Immature natural killer cell (primary cell): ENCODE measurements at regions not wholly inside any gene's neighbourhood (a gene's known extent, or its start where the extent isn't known, plus 50 kb on each side); places are given as distances from the start of the nearest gene placed in this dataset.
"Not testable (repeated sequence)": the region's sequence is repeated elsewhere in the genome, so short reads cannot be mapped to it uniquely, and the experiment has no call there.

Experiments used
- DNase-seq, 3 donors: peaks; one replicate each; pipeline ENCODE4 v3.0.0; 2022; ENCODE audit warnings: mixed read lengths in 1 of 3
- H3K27ac Mint-ChIP-seq, 6 donors: one replicate each; pipeline ENCODE4 v1.8.0; 2020; ENCODE audit warnings: mixed read lengths in 6 of 6, mild to moderate bottlenecking in 5 of 6, inconsistent platforms in 4 of 6, moderate library complexity in 3 of 6
- H3K27me3 Mint-ChIP-seq, 3 donors: one replicate each; pipeline ENCODE4 v1.8.0; 2020 to 2021; ENCODE audit warnings: low read depth in 3 of 3, mild to moderate bottlenecking in 3 of 3, mixed read lengths in 3 of 3, moderate library complexity in 3 of 3, inconsistent platforms in 1 of 3
- H3K36me3 Mint-ChIP-seq, 3 donors: one replicate each; pipeline ENCODE4 v1.8.0; 2020; ENCODE audit warnings: mixed read lengths in 3 of 3, inconsistent platforms in 2 of 3, mild to moderate bottlenecking in 2 of 3
- H3K4me1 Mint-ChIP-seq, 2 donors: one replicate each; pipeline ENCODE4 v1.8.0; 2020; ENCODE audit warnings: inconsistent platforms in 2 of 2, mild to moderate bottlenecking in 2 of 2, mixed read lengths in 2 of 2, moderate library complexity in 1 of 2
- H3K4me3 Mint-ChIP-seq, 5 donors: one replicate each; pipeline ENCODE4 v1.8.0; 2020; ENCODE audit warnings: mild to moderate bottlenecking in 5 of 5, mixed read lengths in 5 of 5, inconsistent platforms in 3 of 5, moderate library complexity in 3 of 5
- H3K9me3 Mint-ChIP-seq, 6 donors: one replicate each; pipeline ENCODE4 v1.8.0; 2020; ENCODE audit warnings: mild to moderate bottlenecking in 6 of 6, mixed read lengths in 6 of 6, inconsistent platforms in 4 of 6, moderate library complexity in 3 of 6

DNA sequence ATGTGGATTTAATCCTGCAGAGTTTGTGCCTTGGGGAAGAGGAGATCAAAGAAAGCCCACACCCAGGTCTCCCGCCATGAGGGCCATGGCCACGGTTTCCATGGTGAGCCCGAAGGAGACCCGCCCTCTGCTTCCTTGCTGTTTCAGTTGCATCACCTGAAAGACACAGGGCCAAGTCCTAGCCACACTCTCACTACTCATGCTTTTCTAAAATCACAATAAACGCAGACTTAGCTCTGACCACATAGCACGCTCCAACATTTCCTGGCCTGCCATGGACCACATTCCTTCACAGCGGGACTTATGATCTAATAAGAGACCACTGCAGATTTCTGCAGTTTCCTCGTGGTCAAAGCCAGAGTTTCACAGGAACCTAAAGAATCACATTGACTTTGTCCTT, 426.0 kb upstream of the NR3C2 start:
- no peak overlapping the region for H3K4me3 Mint-ChIP-seq
- H3K27me3 Mint-ChIP-seq, result peaks cover 0 to 4% (median 0%) of the 10 kb centered on the region in 3 donors
- peaks cover 3 to 31% (median 6%) of the 10 kb centered on the region in 6 donors for H3K9me3 Mint-ChIP-seq

DNA sequence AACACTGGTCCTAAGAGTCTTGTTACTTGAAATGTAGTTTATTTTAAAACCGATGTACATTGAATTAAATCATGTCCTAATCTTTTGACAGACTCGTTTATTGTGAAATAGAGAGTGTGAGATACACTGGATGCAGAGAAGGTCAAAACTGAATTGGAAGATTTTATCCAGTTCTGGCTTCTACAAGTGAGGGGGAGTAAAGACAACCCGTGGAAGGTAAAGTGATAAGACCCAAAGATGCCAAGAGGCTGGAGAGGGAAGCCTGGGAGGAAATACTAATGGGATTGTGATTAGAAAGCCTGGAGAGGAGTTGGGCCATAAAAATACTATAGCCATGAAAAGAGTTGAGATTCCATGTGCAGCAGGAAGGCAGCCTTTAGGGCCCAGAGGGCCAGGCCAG, 424.5 kb upstream of the NR3C2 start:
- no peak overlapping the region for H3K4me3 Mint-ChIP-seq
- no peaks in the 10 kb centered on the region for H3K4me1 Mint-ChIP-seq

More for the DNA sequence above, 426.0 kb upstream of the NR3C2 start:
- no peak overlapping the region for H3K27ac Mint-ChIP-seq
- no peaks in the 10 kb centered on the region for H3K36me3 Mint-ChIP-seq
- no peak for DNase-seq
- no peaks in the 10 kb centered on the region for H3K4me1 Mint-ChIP-seq

GRCh38 chr4:148857973-148858534, 415.8 kb upstream of the NR3C2 start:
- no peak for DNase-seq
- no peak overlapping the region for H3K27ac Mint-ChIP-seq
- H3K4me1 Mint-ChIP-seq, result no peaks in the 10 kb centered on the region
- no peak overlapping the region for H3K4me3 Mint-ChIP-seq
- peaks cover 4 to 31% (median 6%) of the 10 kb centered on the region in 6 donors for H3K9me3 Mint-ChIP-seq
- H3K27me3 Mint-ChIP-seq, result peaks cover 0 to 2% (median 0%) of the 10 kb centered on the region in 3 donors
- H3K36me3 Mint-ChIP-seq, result no peaks in the 10 kb centered on the region

More for the DNA sequence above, 424.5 kb upstream of the NR3C2 start:
- H3K9me3 Mint-ChIP-seq, result peaks cover 0 to 32% (median 6%) of the 10 kb centered on the region in 6 donors
- H3K27ac Mint-ChIP-seq, result no peak overlapping the region
- DNase-seq, result no peak
- H3K27me3 Mint-ChIP-seq, result peaks cover 0 to 4% (median 0%) of the 10 kb centered on the region in 3 donors
- no peaks in the 10 kb centered on the region for H3K36me3 Mint-ChIP-seq

GRCh38 chr4:148857239-148857972, 415.2 kb upstream of the NR3C2 start:
- Mint-ChIP-seq H3K4me3 (no peak overlapping the region), H3K9me3 (peaks cover 4 to 33% (median 6%) of the 10 kb centered on the region in 6 donors), H3K4me1 (no peaks in the 10 kb centered on the region), H3K36me3 (no peaks in the 10 kb centered on the region), H3K27ac (no peak overlapping the region), H3K27me3 (peaks cover 0 to 2% (median 0%) of the 10 kb centered on the region in 3 donors)
- no peak for DNase-seq

- no peak for DNase-seq
- Mint-ChIP-seq H3K4me1 (no peaks in the 10 kb centered on the region), H3K4me3 (no peak overlapping the region), H3K27ac (no peak overlapping the region), H3K36me3 (no peaks in the 10 kb centered on the region), H3K27me3 (peaks cover 0 to 2% (median 0%) of the 10 kb centered on the region in 3 donors), H3K9me3 (peaks cover 1 to 29% (median 5%) of the 10 kb centered on the region in 6 donors)
Measured at GRCh38 chr4:148854203-148854602, 412.0 kb upstream of the NR3C2 start.

GRCh38 chr4:148852092-148852699, 410.0 kb upstream of the NR3C2 start:
- no peak overlapping the region for H3K27ac Mint-ChIP-seq
- H3K9me3 Mint-ChIP-seq, result peaks cover 2 to 23% (median 5%) of the 10 kb centered on the region in 6 donors
- peaks cover 0 to 2% (median 0%) of the 10 kb centered on the region in 3 donors for H3K27me3 Mint-ChIP-seq
- DNase-seq, result no peak
- no peaks in the 10 kb centered on the region for H3K36me3 Mint-ChIP-seq
- no peak overlapping the region for H3K4me3 Mint-ChIP-seq
- no peaks in the 10 kb centered on the region for H3K4me1 Mint-ChIP-seq

GRCh38 chr4:148850257-148850995, 408.2 kb upstream of the NR3C2 start:
- Mint-ChIP-seq H3K9me3 (peaks cover 0 to 13% (median under 1%) of the 10 kb centered on the region in 6 donors), H3K4me3 (no peak overlapping the region), H3K27ac (no peak overlapping the region), H3K27me3 (no peaks in the 10 kb centered on the region), H3K36me3 (no peaks in the 10 kb centered on the region), H3K4me1 (no peaks in the 10 kb centered on the region)
- no peak for DNase-seq

DNA sequence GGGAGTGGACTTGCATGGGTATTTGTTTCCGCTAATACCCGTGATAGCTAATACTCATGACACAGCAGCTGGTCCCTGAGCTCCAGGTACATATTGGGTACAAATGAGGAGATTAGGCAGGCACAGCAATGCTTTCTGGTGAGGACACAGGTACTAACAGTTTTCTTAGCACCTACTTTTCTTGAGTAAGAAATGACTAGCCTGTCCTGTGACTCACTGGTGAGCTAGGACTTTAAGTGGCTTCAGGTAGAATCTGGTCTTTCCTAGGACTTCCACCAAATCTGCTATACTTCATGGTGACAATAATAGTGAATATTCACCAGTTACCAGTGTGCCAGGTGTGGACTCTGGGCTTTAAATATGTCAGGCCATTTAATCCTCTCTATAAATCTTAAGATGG, 407.4 kb upstream of the NR3C2 start:
- Mint-ChIP-seq H3K4me1 (no peaks in the 10 kb centered on the region), H3K27me3 (no peaks in the 10 kb centered on the region), H3K27ac (no peak overlapping the region), H3K9me3 (peaks cover 0 to 13% (median under 1%) of the 10 kb centered on the region in 6 donors), H3K36me3 (no peaks in the 10 kb centered on the region), H3K4me3 (no peak overlapping the region)
- DNase-seq, result no peak

- no peak overlapping the region for H3K4me3 Mint-ChIP-seq
- H3K4me1 Mint-ChIP-seq, result no peaks in the 10 kb centered on the region
- DNase-seq, result no peak
- no peak overlapping the region for H3K27ac Mint-ChIP-seq
- H3K27me3 Mint-ChIP-seq, result no peaks in the 10 kb centered on the region
- no peaks in the 10 kb centered on the region for H3K36me3 Mint-ChIP-seq
- peaks cover 0 to 16% (median under 1%) of the 10 kb centered on the region in 6 donors for H3K9me3 Mint-ChIP-seq
Measured at GRCh38 chr4:148847544-148848255, 405.5 kb upstream of the NR3C2 start.

GRCh38 chr4:148845609-148846008, 403.4 kb upstream of the NR3C2 start:
- DNase-seq, result no peak
- no peaks in the 10 kb centered on the region for H3K36me3 Mint-ChIP-seq
- peaks cover 0 to 9% (median 0%) of the 10 kb centered on the region in 6 donors for H3K9me3 Mint-ChIP-seq
- H3K4me3 Mint-ChIP-seq, result no peak overlapping the region
- no peaks in the 10 kb centered on the region for H3K4me1 Mint-ChIP-seq
- H3K27me3 Mint-ChIP-seq, result no peaks in the 10 kb centered on the region
- no peak overlapping the region for H3K27ac Mint-ChIP-seq

GRCh38 chr4:148843625-148844024, 401.4 kb upstream of the NR3C2 start:
- DNase-seq, result no peak
- Mint-ChIP-seq H3K36me3 (no peaks in the 10 kb centered on the region), H3K9me3 (peaks cover 0 to 9% (median 0%) of the 10 kb centered on the region in 6 donors), H3K4me3 (no peak overlapping the region), H3K27ac (no peak overlapping the region), H3K4me1 (no peaks in the 10 kb centered on the region), H3K27me3 (no peaks in the 10 kb centered on the region)

DNA sequence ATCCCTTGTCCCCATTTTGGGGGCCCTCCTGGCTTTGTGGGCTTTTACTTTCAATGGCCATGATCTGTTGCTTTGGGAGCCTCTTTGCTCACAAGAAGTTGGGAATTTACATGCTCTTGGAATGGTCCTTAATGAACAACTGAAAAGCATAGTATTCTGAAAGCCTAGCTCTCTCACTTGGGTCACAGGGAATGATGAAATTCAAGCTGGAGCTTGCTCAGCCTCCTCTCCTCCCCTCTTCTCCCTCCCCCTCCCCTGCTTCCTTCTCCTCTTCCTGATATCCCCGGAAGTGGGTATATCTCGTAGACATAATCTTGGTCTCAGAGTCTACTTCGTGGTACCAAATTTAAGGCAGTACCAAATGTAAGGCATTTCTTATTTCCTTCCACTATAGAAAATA, 400.6 kb upstream of the NR3C2 start:
- Mint-ChIP-seq H3K4me3 (no peak overlapping the region), H3K27me3 (no peaks in the 10 kb centered on the region), H3K4me1 (no peaks in the 10 kb centered on the region), H3K36me3 (no peaks in the 10 kb centered on the region), H3K9me3 (peaks cover 0 to 7% (median under 1%) of the 10 kb centered on the region in 6 donors), H3K27ac (no peak overlapping the region)
- DNase-seq, result no peak

DNA sequence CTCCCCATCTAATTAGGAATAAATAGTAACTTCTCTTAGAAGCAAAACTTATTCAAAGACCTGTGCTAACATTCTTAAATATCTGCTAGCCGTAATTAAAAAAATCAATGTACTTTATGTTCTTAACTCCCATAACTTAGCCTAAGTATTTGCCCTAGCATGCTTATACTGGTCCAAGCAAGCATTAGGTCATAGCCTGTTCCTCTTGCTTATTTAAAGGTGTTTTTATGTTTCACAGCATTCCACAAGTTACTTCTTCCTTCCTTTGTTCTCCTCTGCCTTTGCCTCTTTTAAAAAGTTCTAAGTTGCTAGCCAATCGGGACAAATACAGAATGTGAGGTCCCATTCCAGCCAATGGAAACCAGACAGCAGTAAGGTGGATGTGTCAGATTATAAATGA, 395.4 kb upstream of the NR3C2 start:
- not testable (repeated sequence) for H3K4me1 Mint-ChIP-seq, H3K27me3 Mint-ChIP-seq, H3K4me3 Mint-ChIP-seq, H3K27ac Mint-ChIP-seq, H3K36me3 Mint-ChIP-seq, DNase-seq
- peaks cover 0 to 19% (median 2%) of the 10 kb centered on the region in 6 donors for H3K9me3 Mint-ChIP-seq
